Calu3 (cell line): ENCODE measurements at regions not wholly inside any gene's neighbourhood (a gene's known extent, or its start where the extent isn't known, plus 50 kb on each side); places are given as distances from the start of the nearest gene placed in this dataset.

Experiments
- BruUV-seq: library from RNA; stranded (reverse); fragments of 400-500 nt; replicated peaks from 2 replicates; lab custom pipeline; 2021; lab: Mats Ljungman, UMichigan
- CTCF ChIA-PET: fragments of 300-600 bp; sonication (Branson Sonifier 250); formaldehyde crosslinking; loops from one replicate; lab custom pipeline; 2022; ENCODE audit warnings: antibody characterized with exemption; lab: Charles Lee
- DNase-seq: peaks from one replicate; pipeline ENCODE4 v3.0.0; 2022
- H3K27ac Mint-ChIP-seq: one replicate; pipeline ENCODE4 v1.8.0; 2022; ENCODE audit warnings: mixed read lengths; ENCODE audit not compliant: unreplicated experiment
- H3K27me3 Mint-ChIP-seq: one replicate; pipeline ENCODE4 v1.8.0; 2022; ENCODE audit warnings: mixed read lengths; ENCODE audit not compliant: unreplicated experiment
- H3K36me3 Mint-ChIP-seq: one replicate; pipeline ENCODE4 v1.8.0; 2022; ENCODE audit warnings: mild to moderate bottlenecking, moderate library complexity, mixed read lengths; ENCODE audit not compliant: insufficient read depth, unreplicated experiment
- H3K4me1 Mint-ChIP-seq: one replicate; pipeline ENCODE4 v1.8.0; 2022; ENCODE audit warnings: mild to moderate bottlenecking, low read depth, mixed read lengths; ENCODE audit not compliant: unreplicated experiment
- H3K4me3 Mint-ChIP-seq: one replicate; pipeline ENCODE4 v1.8.0; 2022; ENCODE audit warnings: mild to moderate bottlenecking, low read depth, moderate library complexity, mixed read lengths; ENCODE audit not compliant: unreplicated experiment
- H3K9me3 Mint-ChIP-seq: one replicate; pipeline ENCODE4 v1.8.0; 2022; ENCODE audit warnings: low read depth, mixed read lengths; ENCODE audit not compliant: unreplicated experiment
- intact Hi-C: fragments of 100-400 bp; cut with micrococcal nuclease; formaldehyde crosslinking; loops from one replicate; pipeline ENCODE4 v1.10.0; 2022; ENCODE audit not compliant: unreplicated experiment
- TF ChIP-seq, protein P1 (sequence below): fragments of 200-600 bp; IDR thresholded peaks from one replicate; pipeline ENCODE4 v1.8.0; 2022; ENCODE audit warnings: antibody characterized with exemption; ENCODE audit not compliant: unreplicated experiment

DNA sequence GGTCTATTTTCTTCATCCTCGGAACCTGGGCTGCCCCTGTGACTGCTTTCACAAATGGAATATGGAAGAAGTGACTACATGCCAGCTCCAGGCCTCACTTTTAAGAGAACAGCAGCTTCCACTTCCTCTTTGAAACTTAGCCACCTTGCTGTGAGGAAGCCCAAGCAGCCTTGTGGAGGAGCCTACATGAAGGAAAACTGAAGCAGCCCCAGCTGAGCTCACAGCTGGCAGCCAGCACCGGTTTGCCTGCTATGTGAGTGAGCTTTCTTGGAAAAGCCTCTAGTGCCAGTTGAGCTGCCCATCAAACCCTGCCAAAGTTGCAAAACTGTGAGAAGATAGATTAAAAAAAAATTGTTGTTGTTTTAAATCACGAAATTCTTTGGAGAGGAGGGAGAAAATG lies 498.0 kb upstream of the PROK2 start:
- Mint-ChIP-seq H3K4me3 (no peak overlapping the region), H3K36me3 (no peaks in the 10 kb centered on the region), H3K27me3 (peaks cover 98% of the 10 kb centered on the region), H3K4me1 (no peaks in the 10 kb centered on the region), H3K27ac (no peak overlapping the region), H3K9me3 (peaks cover 2% of the 10 kb centered on the region)
- CTCF ChIA-PET = no interaction called here
- intact Hi-C loops = no loop called here
- no peak for DNase-seq
- TF ChIP-seq, protein P1, sequence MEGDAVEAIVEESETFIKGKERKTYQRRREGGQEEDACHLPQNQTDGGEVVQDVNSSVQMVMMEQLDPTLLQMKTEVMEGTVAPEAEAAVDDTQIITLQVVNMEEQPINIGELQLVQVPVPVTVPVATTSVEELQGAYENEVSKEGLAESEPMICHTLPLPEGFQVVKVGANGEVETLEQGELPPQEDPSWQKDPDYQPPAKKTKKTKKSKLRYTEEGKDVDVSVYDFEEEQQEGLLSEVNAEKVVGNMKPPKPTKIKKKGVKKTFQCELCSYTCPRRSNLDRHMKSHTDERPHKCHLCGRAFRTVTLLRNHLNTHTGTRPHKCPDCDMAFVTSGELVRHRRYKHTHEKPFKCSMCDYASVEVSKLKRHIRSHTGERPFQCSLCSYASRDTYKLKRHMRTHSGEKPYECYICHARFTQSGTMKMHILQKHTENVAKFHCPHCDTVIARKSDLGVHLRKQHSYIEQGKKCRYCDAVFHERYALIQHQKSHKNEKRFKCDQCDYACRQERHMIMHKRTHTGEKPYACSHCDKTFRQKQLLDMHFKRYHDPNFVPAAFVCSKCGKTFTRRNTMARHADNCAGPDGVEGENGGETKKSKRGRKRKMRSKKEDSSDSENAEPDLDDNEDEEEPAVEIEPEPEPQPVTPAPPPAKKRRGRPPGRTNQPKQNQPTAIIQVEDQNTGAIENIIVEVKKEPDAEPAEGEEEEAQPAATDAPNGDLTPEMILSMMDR = no peak
- no TSS peak for BruUV-seq

DNA sequence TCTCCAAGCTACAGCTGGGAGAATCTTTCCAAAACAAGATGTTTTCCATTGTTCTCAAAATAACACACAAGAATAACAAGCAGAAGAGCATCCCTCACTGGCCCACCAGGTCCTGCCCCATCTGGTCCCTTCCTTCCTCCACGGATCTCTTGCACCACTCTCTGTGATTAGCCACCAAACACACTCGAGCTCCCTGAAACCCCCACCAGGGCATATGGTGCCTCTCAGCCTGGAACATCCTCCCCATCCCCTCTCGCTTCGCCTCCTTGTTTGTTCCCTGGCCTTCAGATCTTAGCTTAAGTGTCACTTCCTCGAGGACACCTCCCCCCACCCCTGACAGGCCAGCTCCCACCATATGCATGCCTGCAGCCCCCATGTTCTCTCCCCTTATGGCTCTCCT lies 496.6 kb upstream of the PROK2 start:
- H3K9me3 Mint-ChIP-seq = peaks cover 2% of the 10 kb centered on the region
- CTCF ChIA-PET = no interaction called here
- no peak for DNase-seq
- H3K4me3 Mint-ChIP-seq = no peak overlapping the region
- no peak overlapping the region for H3K27ac Mint-ChIP-seq
- BruUV-seq = no TSS peak
- H3K36me3 Mint-ChIP-seq = no peaks in the 10 kb centered on the region
- H3K4me1 Mint-ChIP-seq = no peaks in the 10 kb centered on the region
- TF ChIP-seq, protein P1 = no peak
- intact Hi-C loops = no loop called here
- H3K27me3 Mint-ChIP-seq = peaks cover 96% of the 10 kb centered on the region

DNA sequence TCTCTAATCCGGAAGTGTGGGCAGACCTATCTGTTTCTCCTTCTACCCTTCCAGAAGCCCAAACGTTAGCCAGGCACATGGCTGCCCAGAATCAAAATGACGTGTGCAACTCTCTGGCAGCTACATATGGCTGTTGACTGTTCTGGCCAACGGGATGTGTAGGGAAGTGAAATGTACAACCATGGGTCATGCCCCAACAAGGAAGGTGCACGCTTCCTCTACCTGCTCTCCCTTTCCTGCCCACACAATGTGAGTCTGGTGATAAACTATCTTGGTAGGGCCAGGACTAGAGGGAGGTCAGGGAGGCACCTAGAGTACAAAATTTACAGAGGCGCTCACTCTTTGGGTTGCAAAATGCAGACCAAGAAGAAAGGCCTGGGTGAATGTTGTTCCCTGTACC lies 495.9 kb upstream of the PROK2 start:
- H3K9me3 Mint-ChIP-seq = peaks cover 2% of the 10 kb centered on the region
- H3K4me3 Mint-ChIP-seq = no peak overlapping the region
- intact Hi-C loops = no loop called here
- no peak for DNase-seq
- TF ChIP-seq, protein P1 = no peak
- H3K36me3 Mint-ChIP-seq = no peaks in the 10 kb centered on the region
- no peaks in the 10 kb centered on the region for H3K4me1 Mint-ChIP-seq
- H3K27ac Mint-ChIP-seq = no peak overlapping the region
- CTCF ChIA-PET = interaction anchor here (0.6 kb wide), 1 partner anchor 908 kb away, joined by 10 read pairs; no protein-coding TSS in a partner anchor
- no TSS peak for BruUV-seq
- peaks cover 90% of the 10 kb centered on the region for H3K27me3 Mint-ChIP-seq

DNA sequence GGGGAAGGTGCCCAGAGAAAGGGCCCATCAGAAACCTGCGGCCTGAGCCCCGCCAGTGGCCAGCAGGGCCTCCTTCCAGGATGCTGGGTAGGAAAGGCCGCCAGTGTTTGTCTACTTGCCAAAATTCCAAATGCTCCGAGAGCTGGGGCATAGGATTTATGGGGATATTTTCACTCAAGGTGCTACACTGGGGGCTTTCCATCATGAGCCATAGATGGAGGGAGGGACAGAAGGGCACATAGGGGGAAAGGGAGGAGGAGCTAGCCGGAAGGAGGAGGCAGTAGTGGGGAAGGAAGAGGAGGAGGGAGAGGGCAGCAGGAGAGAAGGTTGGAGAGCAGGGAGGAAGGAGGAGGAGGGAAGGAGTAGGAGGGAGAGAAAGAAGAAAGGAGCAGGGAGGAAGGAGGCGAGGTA lies 494.7 kb upstream of the PROK2 start:
- Mint-ChIP-seq H3K36me3 (no peaks in the 10 kb centered on the region), H3K27me3 (peaks cover 77% of the 10 kb centered on the region), H3K27ac (no peak overlapping the region), H3K4me1 (no peaks in the 10 kb centered on the region), H3K4me3 (no peak overlapping the region), H3K9me3 (peaks cover 2% of the 10 kb centered on the region)
- no TSS peak for BruUV-seq
- intact Hi-C loops = no loop called here
- CTCF ChIA-PET = interaction anchor here (0.7 to 1.2 kb wide), 2 partner anchors 8 to 10 kb away, joined by 3 read pairs; no protein-coding TSS in a partner anchor
- TF ChIP-seq, protein P1 = no peak
- no peak for DNase-seq
